Stimulated activated CD4-positive, alpha-beta T cell treated with anti-CD3 and anti-CD28 coated beads, Interleukin-1b, Interleukin-23, amount 100 ng/mL, for 24 hours (primary cell): ENCODE measurements at regions not wholly inside any gene's neighbourhood (a gene's known extent, or its start where the extent isn't known, plus 50 kb on each side); places are given as distances from the start of the nearest gene placed in this dataset.
"Not testable (repeated sequence)": the region's sequence is repeated elsewhere in the genome, so short reads cannot be mapped to it uniquely, and the experiment has no call there.

Source experiments
- DNase-seq, 4 experiments: peaks; one replicate each; pipeline ENCODE4 v3.0.0-alpha.2; 2020; ENCODE audit warnings: low read depth in 4 of 4, low spot score in 1 of 4

GRCh38 chr19:27889156-27889555, 1323.8 kb downstream of the UQCRFS1 start:
- no peak for DNase-seq

DNA sequence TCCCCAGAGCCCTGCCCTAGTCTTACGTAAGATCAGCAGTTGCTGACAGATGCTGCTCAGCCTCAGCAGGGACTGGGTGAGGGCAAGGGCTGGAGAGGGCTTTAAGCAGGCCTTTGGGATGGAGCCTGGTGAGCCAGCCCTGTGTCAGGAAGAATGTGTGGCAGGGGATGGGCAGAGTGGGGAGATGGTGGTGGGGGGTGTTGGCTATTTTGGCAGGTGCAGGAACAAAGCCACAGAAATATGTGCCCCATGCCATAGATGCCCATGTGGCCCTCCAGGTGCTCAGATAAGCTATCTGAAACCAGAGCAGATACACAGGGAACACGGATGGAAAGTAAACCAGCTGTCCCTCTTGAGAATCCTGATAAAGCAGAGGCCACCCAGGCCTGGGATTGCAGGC, 1325.0 kb downstream of the UQCRFS1 start:
- no peak for DNase-seq

DNA sequence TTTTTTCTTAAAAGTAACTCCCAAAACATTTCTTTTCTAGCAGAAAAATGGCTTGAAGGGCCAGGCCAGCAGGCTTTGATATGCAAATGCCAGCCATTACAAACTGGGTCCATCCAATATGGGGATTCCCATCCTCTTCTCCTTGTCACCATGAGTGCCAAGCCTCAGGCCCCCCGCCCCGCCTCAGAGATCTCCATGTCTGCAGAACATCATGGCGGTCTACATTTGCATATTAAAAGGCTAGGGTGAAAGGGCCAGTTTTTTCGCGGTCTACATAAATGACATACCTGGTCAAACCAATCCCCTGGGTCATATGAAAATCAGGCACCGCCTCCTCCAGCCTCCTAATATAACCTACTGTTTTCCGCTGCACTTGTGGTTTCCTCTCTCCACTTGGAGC, 1327.6 kb downstream of the UQCRFS1 start:
- DNase-seq: no peak

GRCh38 chr19:27884376-27884775, 1328.6 kb downstream of the UQCRFS1 start:
- no peak for DNase-seq

DNA sequence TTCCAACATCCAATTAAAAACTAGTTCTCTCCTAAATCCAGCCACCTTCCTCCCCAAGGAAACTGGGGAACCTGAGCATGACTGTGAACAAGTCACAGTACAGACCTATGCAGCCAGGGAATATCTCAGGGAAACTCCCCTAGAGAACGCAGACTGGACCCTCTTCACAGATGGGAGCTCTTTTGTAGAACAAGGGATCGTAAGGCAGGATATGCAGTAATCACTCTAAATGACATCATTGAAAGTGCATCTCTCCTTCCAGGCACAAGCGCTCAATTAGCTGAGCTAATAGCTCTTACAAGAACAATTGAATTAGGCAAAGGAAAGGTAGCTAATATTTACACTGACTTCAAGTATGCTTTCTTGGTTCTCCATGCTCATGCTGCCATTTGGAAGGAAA, 1331.7 kb downstream of the UQCRFS1 start:
- no peak for DNase-seq

- DNase-seq: no peak
Observed at GRCh38 chr19:27876976-27877512, 1335.9 kb downstream of the UQCRFS1 start.

DNA sequence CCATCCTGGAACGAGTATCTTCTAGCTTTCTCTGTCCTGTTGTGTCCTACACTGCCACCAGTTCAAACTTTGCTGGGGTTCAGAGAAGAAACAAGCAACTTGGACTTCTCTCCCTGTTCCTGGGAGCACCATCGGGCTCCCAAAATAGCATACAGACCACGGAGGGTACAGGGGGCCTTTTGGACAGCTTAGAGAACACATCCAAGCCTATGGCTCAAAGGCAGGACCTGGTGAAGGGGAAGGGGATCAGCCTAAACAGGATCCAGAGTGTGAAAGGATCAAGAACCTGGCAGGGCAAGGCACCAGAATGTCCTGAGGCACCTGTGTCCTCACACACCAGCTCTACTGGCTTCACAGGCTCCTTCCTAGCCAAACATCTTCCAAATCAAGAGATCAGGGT, 1336.5 kb downstream of the UQCRFS1 start:
- DNase-seq: no peak

GRCh38 chr19:27872370-27872769, 1340.6 kb downstream of the UQCRFS1 start:
- no peak for DNase-seq

- DNase-seq: no peak
Observed at GRCh38 chr19:27870293-27870692, 1342.7 kb downstream of the UQCRFS1 start.

- DNase-seq: no peak
Observed at GRCh38 chr19:27868007-27868406, 1344.9 kb downstream of the UQCRFS1 start.

- no peak for DNase-seq
Observed at GRCh38 chr19:27865927-27866777, 1346.8 kb downstream of the UQCRFS1 start.

DNA sequence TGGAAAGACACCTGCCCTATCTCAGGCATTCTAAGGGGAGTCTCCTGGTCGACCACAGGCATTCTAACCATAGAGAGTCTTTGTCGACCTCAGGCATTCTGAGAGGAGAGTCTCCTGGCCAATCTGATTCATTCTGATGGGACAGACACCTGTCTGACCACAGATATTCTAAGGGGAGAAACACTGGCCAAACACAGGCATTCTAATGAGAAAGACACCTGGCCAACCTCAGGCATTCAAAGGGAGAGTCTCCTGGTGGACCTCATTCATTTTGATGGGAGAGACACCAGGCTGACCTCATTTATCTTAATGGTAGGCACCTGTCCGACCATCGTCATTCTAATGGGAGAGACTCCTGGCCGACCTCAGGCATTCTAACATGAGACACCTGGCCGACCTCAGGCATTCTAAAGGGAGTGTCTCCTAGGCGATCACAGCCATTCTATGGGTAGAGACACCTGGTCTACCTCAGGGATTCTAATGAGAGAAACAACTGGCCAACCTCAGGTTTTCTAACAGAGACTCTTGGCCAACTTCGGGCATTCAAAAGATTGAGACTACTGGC, 1351.5 kb downstream of the UQCRFS1 start:
- DNase-seq: no peak

- no peak for DNase-seq
Observed at GRCh38 chr19:27860309-27860934, 1352.5 kb downstream of the UQCRFS1 start.

GRCh38 chr19:27859689-27860088, 1353.3 kb downstream of the UQCRFS1 start:
- DNase-seq: no peak

GRCh38 chr19:27858981-27859581, 1353.9 kb downstream of the UQCRFS1 start:
- no peak for DNase-seq

DNA sequence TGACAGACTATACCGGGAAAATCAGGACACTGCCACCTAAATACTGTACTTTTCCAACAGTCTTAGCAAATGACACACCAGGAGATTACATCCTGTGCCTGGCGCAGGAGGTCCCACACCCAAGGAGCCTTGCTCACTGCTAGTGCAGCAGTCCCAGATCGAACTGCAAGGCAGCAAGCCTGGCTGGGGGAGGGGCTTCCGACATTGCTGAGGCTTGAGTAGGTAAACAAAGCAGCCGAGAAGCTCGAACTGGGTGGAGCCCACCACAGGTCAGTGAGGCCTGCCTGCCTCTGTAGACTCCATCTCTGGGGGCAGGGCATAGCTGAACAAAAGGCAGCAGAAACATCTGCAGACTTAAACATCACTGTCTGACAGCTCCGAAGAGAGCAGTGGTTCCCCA, 1360.0 kb downstream of the UQCRFS1 start:
- DNase-seq: not testable (repeated sequence)

DNA sequence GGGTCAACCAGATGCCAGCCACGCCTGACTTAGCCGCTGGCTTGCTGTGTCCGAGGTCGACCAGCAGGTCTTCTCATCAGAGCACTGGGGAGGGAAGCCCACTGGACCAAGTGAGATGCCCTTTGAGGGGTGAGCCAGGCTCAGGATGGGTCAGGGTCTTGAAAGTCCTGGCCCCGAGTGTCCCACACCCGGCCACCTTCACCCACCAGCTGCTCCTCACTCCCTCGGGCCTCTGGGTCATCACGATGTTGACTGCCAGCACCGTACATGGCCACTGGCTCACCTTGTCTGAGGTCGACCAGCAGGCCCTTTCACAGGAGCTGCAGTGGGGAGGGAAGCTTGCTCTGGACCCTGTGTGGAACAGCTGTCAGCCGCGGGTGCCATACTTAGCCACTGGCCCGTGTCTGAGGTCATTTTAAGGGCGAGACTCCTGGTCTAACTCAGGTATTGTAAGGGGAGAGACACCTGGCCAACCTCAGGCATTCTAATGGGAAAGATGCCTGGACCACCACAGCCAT, 1361.3 kb downstream of the UQCRFS1 start:
- no peak for DNase-seq

DNA sequence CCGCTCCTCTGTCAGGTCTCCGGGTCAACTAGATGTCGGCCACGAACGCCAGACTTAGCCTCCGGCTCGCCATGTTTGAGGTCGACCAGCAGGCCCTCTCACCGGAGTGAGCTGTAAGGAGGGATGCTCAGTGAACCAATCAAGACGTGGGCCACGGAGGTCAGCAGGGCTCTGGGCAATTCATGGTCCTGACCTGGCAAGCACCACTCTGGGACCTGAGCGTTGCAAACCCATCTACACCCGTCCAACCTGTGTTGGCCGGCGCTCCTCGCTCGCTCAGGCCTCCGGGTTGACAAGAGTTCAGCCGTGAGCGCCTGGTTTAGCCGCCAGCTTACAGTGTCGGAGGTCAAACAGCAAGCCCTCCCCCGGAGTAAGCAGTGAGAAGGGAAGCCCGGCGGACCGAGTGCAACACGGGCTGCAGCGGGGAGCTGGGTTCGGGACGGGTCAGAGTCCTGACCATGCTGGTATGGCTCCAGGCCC, 1361.9 kb downstream of the UQCRFS1 start:
- DNase-seq: no peak

GRCh38 chr19:27846944-27847343, 1366.0 kb downstream of the UQCRFS1 start:
- no peak for DNase-seq

DNA sequence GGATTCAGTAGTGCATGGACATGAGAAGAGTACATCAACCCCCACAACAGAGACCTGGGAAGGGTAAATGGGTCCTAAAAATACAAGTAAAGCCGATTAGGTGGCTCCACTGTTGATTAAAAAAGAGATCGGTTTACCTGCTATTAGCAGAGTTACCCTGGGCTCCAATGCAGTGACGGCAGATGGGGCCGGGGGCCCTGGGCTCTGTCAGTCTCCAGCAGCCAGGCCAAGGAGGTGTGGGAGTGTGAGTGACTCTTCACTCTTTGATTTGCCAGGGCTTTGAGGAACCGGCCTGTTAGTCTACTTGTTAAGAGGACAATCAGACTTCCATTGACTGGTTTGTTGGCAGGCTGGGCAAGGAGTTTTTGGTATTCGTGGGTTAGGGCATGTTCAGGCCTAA, 1368.7 kb downstream of the UQCRFS1 start:
- DNase-seq: no peak

DNA sequence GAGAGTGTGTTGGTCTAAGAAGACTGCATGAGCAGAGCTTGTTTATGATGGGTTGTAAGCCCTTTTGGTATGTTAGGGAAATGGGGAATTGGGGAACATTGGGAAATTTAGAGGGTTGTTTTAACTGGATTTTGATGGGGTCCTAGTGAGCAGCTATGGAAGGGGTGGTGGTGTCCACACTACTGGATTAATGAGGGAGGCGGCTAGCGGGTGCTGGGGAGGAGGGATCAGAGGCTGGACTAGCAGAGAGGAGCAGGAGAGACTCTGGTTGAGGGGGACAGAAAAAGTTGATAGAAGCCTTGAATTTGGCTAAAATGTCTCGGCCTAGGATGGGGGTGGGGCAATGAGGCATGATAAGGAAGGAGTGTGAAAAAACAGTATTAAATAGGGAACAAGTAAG, 1369.1 kb downstream of the UQCRFS1 start:
- no peak for DNase-seq
